ENCODE measurements at regions not wholly inside any gene's neighbourhood (a gene's known extent, or its start where the extent isn't known, plus 50 kb on each side); places are given as distances from the start of the nearest gene placed in this dataset.
"Not testable (repeated sequence)": the region's sequence is repeated elsewhere in the genome, so short reads cannot be mapped to it uniquely, and the experiment has no call there.

DNA sequence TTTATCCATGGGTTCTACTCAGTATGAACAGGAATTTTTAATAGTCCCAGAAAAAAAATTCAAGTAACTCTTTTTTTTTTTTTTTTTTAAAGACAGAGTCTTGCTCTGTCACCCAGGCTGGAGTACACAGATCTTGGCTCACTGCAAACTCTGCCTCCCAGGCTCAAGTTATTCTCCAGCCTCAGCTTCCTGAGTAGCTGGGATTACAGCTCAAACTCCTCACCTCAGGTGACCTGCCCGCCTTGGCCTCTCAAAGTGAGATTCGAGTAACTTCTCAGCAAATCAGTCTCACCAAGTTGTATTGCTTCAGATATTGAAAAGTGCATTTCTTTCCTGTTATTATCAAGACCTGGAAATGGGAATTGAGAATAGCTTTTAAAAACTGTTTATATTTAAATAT, 281.2 kb upstream of the MINDY3 start:
- Mint-ChIP-seq H3K4me3 (ENCODE audit: unreplicated experiment) (no peak overlapping the region), H3K4me1 (ENCODE audit: insufficient read depth, unreplicated experiment) (no peaks in the 10 kb centered on the region), H3K27me3 (ENCODE audit: insufficient read depth, unreplicated experiment) (peaks cover 37% of the 10 kb centered on the region), H3K36me3 (ENCODE audit: insufficient read depth, unreplicated experiment) (no peaks in the 10 kb centered on the region), H3K27ac (ENCODE audit: low read depth, unreplicated experiment) (no peak overlapping the region), H3K9me3 (ENCODE audit: unreplicated experiment) (peaks cover 6% of the 10 kb centered on the region)
- DNase-seq (ENCODE audit: unreplicated experiment) = no peak
- intact Hi-C loops (cut with micrococcal nuclease) = no loop called here
- TF ChIP-seq, protein P1, sequence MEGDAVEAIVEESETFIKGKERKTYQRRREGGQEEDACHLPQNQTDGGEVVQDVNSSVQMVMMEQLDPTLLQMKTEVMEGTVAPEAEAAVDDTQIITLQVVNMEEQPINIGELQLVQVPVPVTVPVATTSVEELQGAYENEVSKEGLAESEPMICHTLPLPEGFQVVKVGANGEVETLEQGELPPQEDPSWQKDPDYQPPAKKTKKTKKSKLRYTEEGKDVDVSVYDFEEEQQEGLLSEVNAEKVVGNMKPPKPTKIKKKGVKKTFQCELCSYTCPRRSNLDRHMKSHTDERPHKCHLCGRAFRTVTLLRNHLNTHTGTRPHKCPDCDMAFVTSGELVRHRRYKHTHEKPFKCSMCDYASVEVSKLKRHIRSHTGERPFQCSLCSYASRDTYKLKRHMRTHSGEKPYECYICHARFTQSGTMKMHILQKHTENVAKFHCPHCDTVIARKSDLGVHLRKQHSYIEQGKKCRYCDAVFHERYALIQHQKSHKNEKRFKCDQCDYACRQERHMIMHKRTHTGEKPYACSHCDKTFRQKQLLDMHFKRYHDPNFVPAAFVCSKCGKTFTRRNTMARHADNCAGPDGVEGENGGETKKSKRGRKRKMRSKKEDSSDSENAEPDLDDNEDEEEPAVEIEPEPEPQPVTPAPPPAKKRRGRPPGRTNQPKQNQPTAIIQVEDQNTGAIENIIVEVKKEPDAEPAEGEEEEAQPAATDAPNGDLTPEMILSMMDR (IDR thresholded peaks at IDR 0.05; ENCODE audit: unreplicated experiment) = no peak
- CTCF ChIA-PET = no interaction called here
- POLR2A ChIA-PET = no interaction called here
- BruUV-seq (replicated peaks) = no TSS peak

DNA sequence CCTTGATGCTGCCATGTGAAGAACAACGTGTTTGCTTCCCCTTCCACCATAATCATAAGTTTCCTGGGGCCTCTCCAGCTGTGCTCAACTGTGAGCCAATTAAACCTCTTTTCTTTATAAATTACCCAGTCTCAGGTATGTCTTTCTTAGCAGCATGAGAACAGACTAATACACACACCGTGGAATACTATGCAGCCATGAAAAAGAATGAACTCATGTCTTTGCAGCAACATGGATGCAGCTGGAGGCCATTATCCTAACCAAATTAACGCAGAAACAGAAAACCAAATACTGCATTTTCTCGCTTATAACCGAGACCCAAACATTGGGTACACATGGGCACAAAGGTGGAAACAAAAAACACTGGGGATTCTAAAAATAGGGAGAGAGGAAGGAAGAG, 286.7 kb upstream of the MINDY3 start:
- ChIA-PET POLR2A (no interaction called here), CTCF (no interaction called here)
- intact Hi-C loops (cut with micrococcal nuclease) = no loop called here
- H3K9me3 Mint-ChIP-seq (ENCODE audit: unreplicated experiment) = peaks cover 15% of the 10 kb centered on the region
- peaks cover 25% of the 10 kb centered on the region for H3K27me3 Mint-ChIP-seq (ENCODE audit: insufficient read depth, unreplicated experiment)
- DNase-seq (ENCODE audit: unreplicated experiment) = no peak
- H3K4me1 Mint-ChIP-seq (ENCODE audit: insufficient read depth, unreplicated experiment) = no peaks in the 10 kb centered on the region
- TF ChIP-seq, protein P1 (IDR thresholded peaks at IDR 0.05; ENCODE audit: unreplicated experiment) = no peak
- H3K36me3 Mint-ChIP-seq (ENCODE audit: insufficient read depth, unreplicated experiment) = no peaks in the 10 kb centered on the region
- H3K4me3 Mint-ChIP-seq (ENCODE audit: unreplicated experiment) = no peak overlapping the region
- BruUV-seq (replicated peaks) = no TSS peak
- H3K27ac Mint-ChIP-seq (ENCODE audit: low read depth, unreplicated experiment) = no peak overlapping the region

DNA sequence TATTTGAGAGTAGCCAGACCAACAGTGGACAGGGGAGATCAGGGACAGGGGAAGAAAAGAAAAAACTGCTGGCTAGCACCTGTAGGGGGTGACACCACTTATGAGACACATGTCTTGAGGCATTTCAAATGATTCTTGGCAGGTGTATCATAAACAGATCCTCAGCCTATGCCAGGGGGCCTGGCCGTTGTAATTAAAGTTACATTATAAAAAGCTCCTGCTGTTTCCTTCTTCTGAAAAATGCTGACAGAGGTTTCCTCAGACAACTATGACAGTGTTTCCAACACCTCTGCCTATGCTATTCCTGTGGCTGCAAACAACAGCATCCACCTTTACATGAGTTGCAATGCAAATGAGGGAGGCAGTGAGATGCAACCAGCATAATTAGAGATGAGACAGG, 281.0 kb upstream of the PTER start:
- Mint-ChIP-seq H3K27me3 (ENCODE audit: insufficient read depth, unreplicated experiment) (peaks cover 28% of the 10 kb centered on the region), H3K9me3 (ENCODE audit: unreplicated experiment) (no peaks in the 10 kb centered on the region), H3K27ac (ENCODE audit: low read depth, unreplicated experiment) (no peak overlapping the region), H3K4me3 (ENCODE audit: unreplicated experiment) (no peak overlapping the region), H3K4me1 (ENCODE audit: insufficient read depth, unreplicated experiment) (no peaks in the 10 kb centered on the region), H3K36me3 (ENCODE audit: insufficient read depth, unreplicated experiment) (no peaks in the 10 kb centered on the region)
- POLR2A ChIA-PET = no interaction called here
- CTCF ChIA-PET = interaction anchor here (1.0 kb wide), 1 partner anchor 621 kb away, joined by 3 read pairs; no protein-coding TSS in a partner anchor
- TF ChIP-seq, protein P1 (IDR thresholded peaks at IDR 0.05; ENCODE audit: unreplicated experiment) = no peak
- no TSS peak for BruUV-seq (replicated peaks)
- no peak for DNase-seq (ENCODE audit: unreplicated experiment)
- intact Hi-C loops (cut with micrococcal nuclease) = no loop called here

DNA sequence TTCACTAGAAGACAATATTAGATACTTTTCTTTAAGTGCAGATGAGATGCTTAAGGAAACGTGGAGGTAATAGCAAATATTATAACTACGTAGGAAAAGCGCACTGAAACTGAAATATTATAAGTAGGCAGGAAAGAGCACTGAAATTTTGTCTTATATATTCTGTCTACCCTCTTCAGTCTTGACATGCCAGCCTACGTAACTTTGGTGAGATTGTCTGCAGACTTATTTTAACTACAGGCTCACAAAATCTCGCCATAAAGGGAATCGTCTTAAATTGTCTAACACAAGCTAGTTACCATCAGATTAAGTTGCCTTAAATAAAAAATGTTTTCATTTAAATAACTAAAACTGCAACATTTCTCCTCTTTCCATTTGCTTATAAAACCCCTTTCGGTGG, 280.1 kb upstream of the PTER start:
- ChIA-PET CTCF (interaction anchor here (1.0 kb wide), 1 partner anchor 620 kb away, joined by 3 read pairs; no protein-coding TSS in a partner anchor), POLR2A (no interaction called here)
- Mint-ChIP-seq H3K27me3 (ENCODE audit: insufficient read depth, unreplicated experiment) (peaks cover 22% of the 10 kb centered on the region), H3K4me3 (ENCODE audit: unreplicated experiment) (no peak overlapping the region), H3K27ac (ENCODE audit: low read depth, unreplicated experiment) (no peak overlapping the region), H3K9me3 (ENCODE audit: unreplicated experiment) (no peaks in the 10 kb centered on the region), H3K4me1 (ENCODE audit: insufficient read depth, unreplicated experiment) (no peaks in the 10 kb centered on the region), H3K36me3 (ENCODE audit: insufficient read depth, unreplicated experiment) (no peaks in the 10 kb centered on the region)
- intact Hi-C loops (cut with micrococcal nuclease) = no loop called here
- BruUV-seq (replicated peaks) = no TSS peak
- TF ChIP-seq, protein P1 (IDR thresholded peaks at IDR 0.05; ENCODE audit: unreplicated experiment) = no peak
- no peak for DNase-seq (ENCODE audit: unreplicated experiment)

DNA sequence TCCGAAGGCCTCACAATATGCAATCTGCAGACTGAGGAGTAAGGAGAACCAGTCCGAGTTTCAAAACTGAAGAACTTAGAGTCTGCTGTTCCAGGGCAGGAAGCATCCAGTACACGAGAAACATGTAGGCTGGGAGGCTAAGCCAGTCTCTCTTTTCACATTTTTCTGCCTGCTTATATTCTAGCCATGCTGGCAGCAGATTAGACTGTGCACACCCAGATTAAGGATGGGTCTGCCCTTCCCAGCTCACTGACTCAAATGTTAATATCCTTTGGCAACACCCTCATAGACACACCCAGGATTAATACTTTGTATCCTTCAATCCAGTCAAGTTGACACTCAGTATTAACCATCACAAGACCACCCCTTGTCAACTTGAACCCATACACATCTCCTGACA, 271.7 kb upstream of the PTER start:
- H3K4me1 Mint-ChIP-seq (ENCODE audit: insufficient read depth, unreplicated experiment); intact Hi-C loops (cut with micrococcal nuclease); CTCF ChIA-PET; H3K27me3 Mint-ChIP-seq (ENCODE audit: insufficient read depth, unreplicated experiment); POLR2A ChIA-PET; H3K27ac Mint-ChIP-seq (ENCODE audit: low read depth, unreplicated experiment); DNase-seq (ENCODE audit: unreplicated experiment); H3K4me3 Mint-ChIP-seq (ENCODE audit: unreplicated experiment); H3K36me3 Mint-ChIP-seq (ENCODE audit: insufficient read depth, unreplicated experiment); BruUV-seq (replicated peaks): not testable (repeated sequence)
- H3K9me3 Mint-ChIP-seq (ENCODE audit: unreplicated experiment) = peaks cover 18% of the 10 kb centered on the region

All from MCF 10A (cell line).